ENCODE measurements at regions not wholly inside any gene's neighbourhood (a gene's known extent, or its start where the extent isn't known, plus 50 kb on each side); places are given as distances from the start of the nearest gene placed in this dataset.

- H3K4me1 Mint-ChIP-seq, result no peaks in the 10 kb centered on the region
- no peak overlapping the region for H3K27ac Mint-ChIP-seq
- H3K36me3 Mint-ChIP-seq, result peaks cover 9% of the 10 kb centered on the region
- no peak overlapping the region for H3K4me3 Mint-ChIP-seq
- DNase-seq, result no peak
- no peaks in the 10 kb centered on the region for H3K27me3 Mint-ChIP-seq
- no peaks in the 10 kb centered on the region for H3K9me3 Mint-ChIP-seq
Measured at GRCh38 chr1:186531561-186532165, 70.7 kb upstream of the PDC start.

- H3K27me3 Mint-ChIP-seq, result no peaks in the 10 kb centered on the region
- no peaks in the 10 kb centered on the region for H3K4me1 Mint-ChIP-seq
- peaks cover 3% of the 10 kb centered on the region for H3K9me3 Mint-ChIP-seq
- peaks cover 9% of the 10 kb centered on the region for H3K36me3 Mint-ChIP-seq
- H3K4me3 Mint-ChIP-seq, result no peak overlapping the region
- no peak overlapping the region for H3K27ac Mint-ChIP-seq
- DNase-seq, result no peak
Measured at GRCh38 chr1:186530109-186530508, 69.2 kb upstream of the PDC start.

GRCh38 chr1:186519982-186520381, 59.1 kb upstream of the PDC start:
- Mint-ChIP-seq H3K9me3 (peaks cover 26% of the 10 kb centered on the region), H3K27ac (no peak overlapping the region), H3K4me3 (no peak overlapping the region), H3K4me1 (peaks cover 9% of the 10 kb centered on the region), H3K27me3 (no peaks in the 10 kb centered on the region), H3K36me3 (peaks cover 5% of the 10 kb centered on the region)
- DNase-seq, result no peak

- Mint-ChIP-seq H3K27ac (peak overlapping the region; percentile 25), H3K27me3 (no peaks in the 10 kb centered on the region)
Measured at GRCh38 chr1:186518822-186519381, 58.0 kb upstream of the PDC start.

DNA sequence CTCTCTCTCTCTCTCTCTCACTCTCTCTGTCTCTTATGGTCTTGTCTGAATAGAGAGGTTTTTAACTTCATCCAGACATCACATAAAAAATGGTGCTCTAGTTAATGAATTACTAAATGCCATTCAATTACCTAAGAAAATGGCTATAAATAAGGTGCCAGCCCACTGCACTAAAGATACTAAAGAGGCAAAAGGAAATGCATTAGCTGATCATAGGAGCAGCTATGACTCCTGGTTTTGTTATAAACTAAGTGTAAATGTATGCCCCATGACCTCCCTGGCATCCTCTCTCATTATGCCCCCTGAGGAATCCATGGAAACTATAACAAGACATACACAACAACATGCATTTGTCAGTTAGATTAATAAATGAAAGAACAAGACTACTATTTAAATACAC, 57.5 kb upstream of the PDC start:
- Mint-ChIP-seq H3K4me1 (peaks cover 9% of the 10 kb centered on the region), H3K27ac (no peak overlapping the region), H3K27me3 (no peaks in the 10 kb centered on the region), H3K4me3 (no peak overlapping the region), H3K36me3 (peaks cover 7% of the 10 kb centered on the region), H3K9me3 (peaks cover 18% of the 10 kb centered on the region)
- DNase-seq, result no peak

More at GRCh38 chr1:186518822-186519381, 58.0 kb upstream of the PDC start:
- Mint-ChIP-seq H3K36me3 (peaks cover 7% of the 10 kb centered on the region), H3K4me3 (no peak overlapping the region), H3K4me1 (peaks cover 9% of the 10 kb centered on the region), H3K9me3 (peaks cover 21% of the 10 kb centered on the region)
- no peak for DNase-seq

DNA sequence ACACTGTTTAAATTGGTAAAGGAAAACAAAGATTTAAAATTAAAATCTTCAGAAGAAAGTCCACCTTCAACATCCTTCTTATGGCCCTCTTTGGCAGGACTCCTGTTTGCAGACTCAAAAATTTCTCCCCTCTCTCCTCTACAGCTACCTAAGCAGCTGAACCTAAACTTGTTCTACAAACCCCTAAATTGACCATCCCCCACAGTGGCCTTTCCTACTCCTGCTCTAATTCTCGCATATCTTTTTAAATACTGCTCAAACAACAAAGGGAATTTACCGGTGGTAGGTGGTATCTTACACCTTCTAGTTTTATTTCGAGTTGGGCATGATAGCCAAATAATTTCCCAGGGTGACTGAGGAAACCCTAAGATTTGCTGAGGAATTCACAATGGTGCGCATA, 53.5 kb upstream of the PDC start:
- H3K27ac Mint-ChIP-seq, result no peak overlapping the region
- no peak overlapping the region for H3K4me3 Mint-ChIP-seq
- H3K9me3 Mint-ChIP-seq, result peaks cover 4% of the 10 kb centered on the region
- peaks cover 8% of the 10 kb centered on the region for H3K36me3 Mint-ChIP-seq
- peaks cover 5% of the 10 kb centered on the region for H3K4me1 Mint-ChIP-seq
- no peaks in the 10 kb centered on the region for H3K27me3 Mint-ChIP-seq
- no peak for DNase-seq

- Mint-ChIP-seq H3K4me3 (no peak overlapping the region), H3K4me1 (peaks cover under 1% of the 10 kb centered on the region), H3K27me3 (no peaks in the 10 kb centered on the region), H3K27ac (no peak overlapping the region), H3K36me3 (peaks cover 11% of the 10 kb centered on the region), H3K9me3 (peaks cover 6% of the 10 kb centered on the region)
- no peak for DNase-seq
Measured at GRCh38 chr1:186513526-186513925, 52.6 kb upstream of the PDC start.

- H3K27me3 Mint-ChIP-seq, result no peaks in the 10 kb centered on the region
- H3K27ac Mint-ChIP-seq, result no peak overlapping the region
- H3K4me3 Mint-ChIP-seq, result no peak overlapping the region
- peaks cover 9% of the 10 kb centered on the region for H3K9me3 Mint-ChIP-seq
- no peaks in the 10 kb centered on the region for H3K4me1 Mint-ChIP-seq
- no peak for DNase-seq
- peaks cover 15% of the 10 kb centered on the region for H3K36me3 Mint-ChIP-seq
Measured at GRCh38 chr1:186512698-186513457, 52.0 kb upstream of the PDC start.

DNA sequence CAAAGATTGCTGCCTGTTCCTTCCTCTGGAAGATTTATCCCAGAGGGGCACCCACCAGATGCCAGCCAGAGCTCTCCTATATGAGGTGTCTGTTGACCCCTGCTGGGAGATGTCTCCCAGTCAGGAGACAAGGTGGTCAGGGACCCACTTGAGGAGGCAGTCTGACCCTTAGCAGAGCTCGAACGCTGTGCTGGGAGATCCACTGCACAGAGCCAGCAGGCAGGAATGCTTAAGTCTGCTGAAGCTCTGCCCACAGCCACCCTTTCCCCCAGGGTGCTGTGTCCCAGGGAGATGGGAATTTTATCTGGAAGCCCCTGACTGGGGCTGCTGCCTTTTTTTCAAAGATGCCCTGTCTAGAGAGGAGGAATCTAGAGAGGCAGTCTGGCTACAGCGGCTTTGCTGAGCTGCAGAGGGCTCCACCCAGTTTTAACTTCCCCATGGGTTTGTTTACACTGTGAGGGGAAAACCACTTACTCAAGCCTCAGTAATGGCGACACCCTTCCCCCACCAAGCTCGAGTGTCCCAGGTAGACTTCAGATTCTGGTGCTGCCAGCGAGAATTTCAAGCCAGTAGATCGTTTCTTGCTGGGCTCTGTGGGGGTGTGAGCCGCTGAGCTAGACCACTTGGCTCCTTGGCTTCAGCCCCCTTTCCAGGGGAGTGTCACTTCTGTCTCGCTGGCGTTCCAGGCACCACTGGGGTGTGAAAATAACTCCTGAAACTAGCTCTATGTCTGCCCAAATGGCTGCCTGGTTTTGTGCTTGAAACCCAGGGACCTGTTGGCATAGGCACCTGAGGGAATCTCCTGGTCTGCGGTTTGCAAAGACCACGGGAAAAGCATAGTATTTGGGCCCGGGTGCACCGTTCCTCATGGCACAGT, 51.1 kb upstream of the PDC start:
- no peak overlapping the region for H3K27ac Mint-ChIP-seq
- no peak for DNase-seq
- peaks cover 16% of the 10 kb centered on the region for H3K36me3 Mint-ChIP-seq
- no peaks in the 10 kb centered on the region for H3K27me3 Mint-ChIP-seq
- H3K4me1 Mint-ChIP-seq, result no peaks in the 10 kb centered on the region
- peaks cover 10% of the 10 kb centered on the region for H3K9me3 Mint-ChIP-seq
- H3K4me3 Mint-ChIP-seq, result no peak overlapping the region

All from activated naive CD8-positive, alpha-beta T cell treated with anti-CD3 and anti-CD28 coated beads for 36 hours (primary cell).